NCI-H1694 treated with DMSO at 0.1 percent for 48 hours (cell line): ENCODE measurements at regions not wholly inside any gene's neighbourhood (a gene's known extent, or its start where the extent isn't known, plus 50 kb on each side); places are given as distances from the start of the nearest gene placed in this dataset.

Source experiments
- DNase-seq: peaks from one replicate; lab custom pipeline; 2025; lab: John Stamatoyannopoulos, UW

GRCh38 chr5:2696156-2696807, 55.2 kb downstream of the IRX2 start:
- no peak for DNase-seq

- no peak for DNase-seq
Measured at GRCh38 chr5:2695200-2695891, 56.1 kb downstream of the IRX2 start.

- DNase-seq = no peak
Measured at GRCh38 chr5:2691530-2691929, 59.9 kb downstream of the IRX2 start.

DNA sequence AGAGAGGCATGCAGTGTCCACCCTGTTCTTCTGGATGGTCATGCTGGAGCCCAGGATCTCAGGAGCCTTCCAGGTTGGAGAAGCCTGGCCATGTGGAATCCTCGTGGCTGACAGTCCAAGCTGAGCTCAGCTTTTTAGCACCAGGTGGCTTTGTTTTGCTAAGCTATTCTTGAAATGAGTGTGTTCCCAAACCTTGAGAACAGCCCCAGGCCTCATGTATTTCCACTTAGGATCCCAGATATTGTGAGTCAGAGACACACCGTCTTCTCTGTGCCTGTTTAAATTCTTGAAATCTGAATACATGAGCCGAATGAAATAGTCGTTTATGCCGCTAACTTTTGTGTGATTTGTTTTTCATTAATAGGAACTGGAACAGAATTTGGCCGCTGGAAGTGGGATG, 61.2 kb downstream of the IRX2 start:
- DNase-seq = no peak

GRCh38 chr5:2688586-2688985, 62.9 kb downstream of the IRX2 start:
- DNase-seq = no peak

DNA sequence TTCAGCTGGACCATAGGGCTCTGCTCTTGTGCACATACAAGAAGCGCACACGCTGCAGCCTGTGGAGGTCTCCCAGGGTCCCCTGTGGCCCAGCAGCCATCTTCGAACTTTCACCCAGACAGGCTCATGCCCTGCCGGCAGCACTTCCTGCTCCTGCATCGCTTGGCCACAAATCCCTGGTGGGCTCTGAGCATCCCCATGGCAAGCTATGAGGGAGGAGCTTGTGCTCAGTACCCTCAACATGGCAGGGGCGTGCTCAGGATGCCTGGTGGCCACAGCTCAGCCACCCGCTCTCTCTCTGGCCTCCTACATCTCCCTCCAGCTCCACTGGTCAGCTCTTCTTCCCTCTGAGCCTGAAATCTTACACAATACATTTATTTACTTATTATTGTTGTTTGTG, 63.7 kb downstream of the IRX2 start:
- DNase-seq = no peak

- no peak for DNase-seq
Measured at GRCh38 chr5:2686321-2687124, 65.0 kb downstream of the IRX2 start.

GRCh38 chr5:2685651-2686272, 65.7 kb downstream of the IRX2 start:
- no peak for DNase-seq

GRCh38 chr5:2684606-2685005, 66.9 kb downstream of the IRX2 start:
- no peak for DNase-seq

- DNase-seq = no peak
Measured at GRCh38 chr5:2683720-2684119, 67.8 kb downstream of the IRX2 start.

GRCh38 chr5:2681476-2681875, 70.0 kb downstream of the IRX2 start:
- no peak for DNase-seq

DNA sequence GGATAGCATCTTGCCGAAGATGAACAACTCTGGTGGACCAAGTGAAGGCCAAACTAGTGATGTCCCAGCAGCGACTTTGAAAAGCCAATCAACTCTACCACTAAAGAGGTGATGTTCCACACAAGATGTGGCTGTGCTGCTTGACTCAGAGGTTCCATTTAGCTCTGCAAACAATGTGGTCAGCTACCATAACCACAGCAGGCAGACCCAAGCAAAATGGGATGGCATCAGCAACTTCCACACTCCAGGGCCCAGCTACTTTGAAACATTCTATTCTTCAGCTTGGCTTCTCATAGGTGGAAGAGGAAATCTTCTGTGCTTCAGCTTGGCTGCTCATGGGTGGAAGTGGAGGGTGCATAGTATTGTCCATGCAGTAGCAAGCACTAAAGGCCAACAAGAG, 70.5 kb downstream of the IRX2 start:
- no peak for DNase-seq

- DNase-seq = no peak
Measured at GRCh38 chr5:2677689-2678088, 73.8 kb downstream of the IRX2 start.

- DNase-seq = no peak
Measured at GRCh38 chr5:2675548-2675947, 75.9 kb downstream of the IRX2 start.

GRCh38 chr5:2674456-2674855, 77.0 kb downstream of the IRX2 start:
- DNase-seq = no peak

DNA sequence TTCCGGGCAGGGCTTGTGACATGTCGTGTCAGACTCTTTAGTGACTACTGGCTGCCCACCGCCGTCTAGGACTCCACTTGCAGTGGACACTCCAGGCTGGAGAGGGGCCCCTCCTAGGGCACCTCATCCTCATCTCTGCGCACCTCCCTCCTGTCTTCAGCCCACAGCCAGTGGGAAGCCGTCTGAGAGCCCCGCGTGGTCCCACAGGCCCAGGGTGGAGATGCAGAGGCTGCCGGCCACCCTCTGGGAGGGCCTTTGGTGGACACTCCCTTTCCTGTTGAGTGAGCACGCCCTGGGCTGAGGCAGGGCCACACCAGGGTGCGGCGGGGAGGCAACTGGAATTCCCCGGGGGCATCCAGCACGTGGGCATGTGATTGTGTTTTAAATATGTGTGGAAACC, 80.5 kb downstream of the IRX2 start:
- DNase-seq = no peak

DNA sequence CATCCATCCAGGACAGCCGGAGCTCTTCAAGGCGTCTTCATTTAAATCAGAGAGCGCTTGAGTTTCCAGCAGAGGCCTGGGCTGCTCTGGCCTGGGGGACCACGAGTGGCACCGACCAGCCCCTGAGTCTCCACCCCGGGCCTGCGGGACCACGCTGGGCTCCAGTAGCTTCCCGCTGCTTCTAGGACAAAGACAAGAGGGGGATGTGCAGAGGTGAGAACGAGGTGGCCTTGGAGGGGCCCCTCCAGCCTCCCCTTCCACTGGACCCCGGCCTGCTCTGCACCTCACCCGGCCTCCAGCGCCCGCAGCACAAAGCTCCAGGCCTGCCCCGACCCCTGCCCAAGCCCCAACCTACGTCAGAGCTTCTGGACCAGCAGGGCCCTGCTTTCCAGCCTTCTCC, 81.6 kb downstream of the IRX2 start:
- DNase-seq = no peak

- DNase-seq = no peak
Measured at GRCh38 chr5:2669259-2669658, 82.2 kb downstream of the IRX2 start.

GRCh38 chr5:2666081-2666480, 85.4 kb downstream of the IRX2 start:
- DNase-seq = no peak

GRCh38 chr5:2663489-2663888, 88.0 kb downstream of the IRX2 start:
- DNase-seq = no peak

- no peak for DNase-seq
Measured at GRCh38 chr5:2660315-2660714, 91.2 kb downstream of the IRX2 start.

- no peak for DNase-seq
Measured at GRCh38 chr5:2658881-2659470, 92.5 kb downstream of the IRX2 start.
